Activated T-cell treated with anti-CD3 and anti-CD28 coated beads, Interleukin-2, amount 50 U/mL, for 4 hours (primary cell): ENCODE measurements at regions not wholly inside any gene's neighbourhood (a gene's known extent, or its start where the extent isn't known, plus 50 kb on each side); places are given as distances from the start of the nearest gene placed in this dataset.

Experiments
- ATAC-seq, 2 donors: fragments of 200-7000 bp; cut with Tn5 transposase; one replicate each; pipeline ENCODE4 v1.10.0; 2021
- DNase-seq: peaks from one replicate; pipeline ENCODE4 v3.0.0-alpha.2; 2020
- H3K27me3 Mint-ChIP-seq: one replicate; pipeline ENCODE4 v1.8.0; 2021; ENCODE audit warnings: low read depth, mixed read lengths
- H3K36me3 Mint-ChIP-seq: one replicate; pipeline ENCODE4 v1.8.0; 2022; ENCODE audit warnings: mixed read lengths; ENCODE audit not compliant: insufficient read depth
- H3K4me1 Mint-ChIP-seq: one replicate; pipeline ENCODE4 v1.8.0; 2021; ENCODE audit warnings: low read depth, mixed read lengths
- H3K4me3 Mint-ChIP-seq: one replicate; pipeline ENCODE4 v1.8.0; 2021; ENCODE audit warnings: mild to moderate bottlenecking, moderate library complexity, mixed read lengths
- H3K9me3 Mint-ChIP-seq: one replicate; pipeline ENCODE4 v1.8.0; 2021; ENCODE audit warnings: mixed read lengths

DNA sequence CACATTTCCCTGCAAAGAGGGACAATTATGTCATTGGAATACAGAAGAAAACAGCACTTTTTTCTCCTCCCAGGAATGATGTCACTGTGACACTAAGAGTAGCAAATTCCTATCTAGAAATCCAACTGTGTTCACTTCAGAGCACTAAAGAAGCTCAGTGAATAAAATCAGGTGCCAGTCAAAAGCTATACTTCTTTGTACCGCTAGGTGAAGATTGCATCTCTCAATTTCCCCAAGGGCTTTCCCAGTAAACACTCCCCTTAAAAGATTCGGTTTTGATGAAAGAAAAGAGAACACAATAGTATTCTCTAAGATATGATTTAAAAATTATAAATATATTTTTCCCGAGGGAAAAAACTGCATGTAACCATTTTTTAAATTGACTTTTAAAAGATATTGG lies 104.7 kb upstream of the MID1 start:
- Mint-ChIP-seq H3K27me3 (no peaks in the 10 kb centered on the region), H3K4me1 (no peaks in the 10 kb centered on the region), H3K4me3 (no peak overlapping the region), H3K36me3 (no peaks in the 10 kb centered on the region), H3K9me3 (no peaks in the 10 kb centered on the region)
- DNase-seq (no peak), ATAC-seq (no peak)

DNA sequence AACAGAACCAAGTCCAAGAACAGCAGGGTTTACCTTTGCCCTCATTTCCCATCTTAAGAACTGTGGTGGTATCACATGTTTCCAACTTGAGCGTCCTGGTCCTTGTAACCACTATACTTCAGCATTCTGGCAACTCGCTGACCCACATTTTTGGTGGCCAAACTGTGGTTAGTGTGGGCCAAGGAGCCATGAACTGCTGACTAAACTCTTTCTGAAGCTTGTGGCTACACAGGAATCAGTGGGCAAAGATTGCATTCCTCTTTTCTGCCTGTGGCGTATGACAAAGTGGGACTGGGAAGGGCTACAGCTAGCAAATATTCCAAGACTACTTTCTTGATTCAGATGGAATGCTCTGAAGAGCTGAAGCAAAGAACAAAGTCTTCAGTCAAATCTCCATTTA lies 106.3 kb upstream of the MID1 start:
- DNase-seq (no peak), ATAC-seq (no peak)
- no peaks in the 10 kb centered on the region for H3K4me1 Mint-ChIP-seq
- H3K36me3 Mint-ChIP-seq: no peaks in the 10 kb centered on the region
- no peaks in the 10 kb centered on the region for H3K27me3 Mint-ChIP-seq
- no peak overlapping the region for H3K4me3 Mint-ChIP-seq
- no peaks in the 10 kb centered on the region for H3K9me3 Mint-ChIP-seq

DNA sequence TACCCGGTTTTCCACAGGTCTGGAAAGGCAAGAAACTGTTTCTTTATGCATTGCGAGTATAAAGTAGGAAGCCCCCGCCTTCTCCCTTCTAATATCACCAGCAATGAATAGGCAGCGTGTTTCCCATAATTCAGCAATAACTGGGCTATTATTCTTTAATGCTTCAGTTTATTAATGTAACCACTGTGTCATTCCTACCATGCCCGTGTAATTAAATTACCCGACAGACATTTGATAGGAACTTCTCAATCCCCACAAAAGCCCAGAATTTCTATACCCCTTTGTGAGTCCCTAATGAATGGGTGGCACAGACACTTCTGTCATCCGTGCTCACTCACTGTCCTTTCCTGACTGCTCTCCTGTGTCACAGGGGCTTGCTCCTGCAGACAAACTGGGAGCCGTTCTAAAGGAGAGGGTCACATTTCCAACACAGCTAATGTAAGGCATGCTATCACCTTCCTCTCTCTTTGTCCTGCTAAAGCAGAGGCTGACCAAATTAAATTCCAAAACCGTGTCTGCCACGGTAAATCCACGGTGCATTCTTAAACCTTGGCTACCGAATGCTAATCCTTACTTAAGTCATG lies 108.5 kb upstream of the MID1 start:
- H3K4me1 Mint-ChIP-seq: no peaks in the 10 kb centered on the region
- H3K36me3 Mint-ChIP-seq: no peaks in the 10 kb centered on the region
- H3K9me3 Mint-ChIP-seq: no peaks in the 10 kb centered on the region
- DNase-seq: no peak
- H3K4me3 Mint-ChIP-seq: no peak overlapping the region
- H3K27me3 Mint-ChIP-seq: no peaks in the 10 kb centered on the region
- no peak for ATAC-seq

DNA sequence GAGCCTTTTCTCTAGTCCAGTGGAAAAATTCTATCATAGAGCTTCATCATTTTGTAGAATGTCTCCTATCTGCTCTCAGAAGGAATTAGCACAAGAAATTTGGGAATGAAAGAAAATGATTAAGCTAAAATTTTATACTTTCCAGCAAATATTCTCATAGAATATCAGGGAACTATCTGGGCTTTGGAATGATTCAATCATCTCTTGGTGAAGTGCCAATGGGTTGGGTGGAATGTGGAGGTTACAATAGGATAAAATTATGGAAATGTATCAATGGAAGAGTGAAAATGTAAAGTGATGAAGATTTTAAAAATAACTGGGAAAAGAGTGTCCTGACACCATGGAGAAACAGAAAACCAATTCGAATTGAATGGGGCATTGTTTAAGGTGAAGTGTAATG lies 119.0 kb upstream of the MID1 start:
- Mint-ChIP-seq H3K36me3 (no peaks in the 10 kb centered on the region), H3K4me1 (no peaks in the 10 kb centered on the region), H3K4me3 (no peak overlapping the region), H3K27me3 (no peaks in the 10 kb centered on the region), H3K9me3 (no peaks in the 10 kb centered on the region)
- no peak for ATAC-seq
- no peak for DNase-seq

DNA sequence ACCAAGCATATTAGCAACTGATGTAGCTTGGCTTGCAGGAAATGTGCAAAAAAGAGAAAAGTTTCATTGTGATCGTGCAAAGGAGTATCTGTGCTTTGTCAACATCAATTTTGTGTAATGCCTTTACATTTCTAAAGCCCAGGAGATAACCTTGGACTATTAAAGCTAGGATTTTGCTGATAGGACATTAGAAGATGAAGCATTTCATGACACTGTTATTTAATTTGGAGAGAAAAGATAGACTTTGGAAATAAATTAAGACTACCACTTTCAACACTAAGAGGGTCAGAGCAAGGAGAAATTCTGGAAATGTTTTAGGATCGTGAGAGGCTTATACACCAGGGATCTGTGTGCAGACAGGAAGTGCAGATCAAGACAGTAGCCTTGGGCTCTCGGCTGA lies 120.6 kb upstream of the MID1 start:
- no peaks in the 10 kb centered on the region for H3K4me1 Mint-ChIP-seq
- H3K9me3 Mint-ChIP-seq: no peaks in the 10 kb centered on the region
- no peak for DNase-seq
- no peaks in the 10 kb centered on the region for H3K36me3 Mint-ChIP-seq
- H3K4me3 Mint-ChIP-seq: no peak overlapping the region
- no peak for ATAC-seq
- H3K27me3 Mint-ChIP-seq: no peaks in the 10 kb centered on the region

DNA sequence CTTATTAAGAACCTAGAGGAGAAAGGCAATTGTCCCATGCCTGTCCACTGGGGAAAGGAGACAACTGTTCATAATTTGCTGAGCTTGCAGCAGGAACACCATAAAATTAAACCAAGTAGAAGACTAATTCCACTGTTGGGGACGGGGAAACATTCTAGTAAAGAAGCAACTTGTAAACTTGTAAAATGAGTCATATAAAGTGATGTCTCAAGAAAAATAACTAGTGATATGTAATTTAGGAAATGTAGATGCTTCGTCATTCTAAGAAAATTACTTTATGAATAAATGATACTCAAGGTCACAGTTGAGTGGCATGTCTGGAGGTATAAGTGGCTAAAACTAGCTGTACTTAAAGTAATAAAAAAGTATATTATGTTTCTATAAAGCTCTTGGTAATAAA lies 121.2 kb upstream of the MID1 start:
- H3K9me3 Mint-ChIP-seq: no peaks in the 10 kb centered on the region
- H3K27me3 Mint-ChIP-seq: no peaks in the 10 kb centered on the region
- no peaks in the 10 kb centered on the region for H3K36me3 Mint-ChIP-seq
- DNase-seq: no peak
- no peak for ATAC-seq
- no peaks in the 10 kb centered on the region for H3K4me1 Mint-ChIP-seq
- no peak overlapping the region for H3K4me3 Mint-ChIP-seq

DNA sequence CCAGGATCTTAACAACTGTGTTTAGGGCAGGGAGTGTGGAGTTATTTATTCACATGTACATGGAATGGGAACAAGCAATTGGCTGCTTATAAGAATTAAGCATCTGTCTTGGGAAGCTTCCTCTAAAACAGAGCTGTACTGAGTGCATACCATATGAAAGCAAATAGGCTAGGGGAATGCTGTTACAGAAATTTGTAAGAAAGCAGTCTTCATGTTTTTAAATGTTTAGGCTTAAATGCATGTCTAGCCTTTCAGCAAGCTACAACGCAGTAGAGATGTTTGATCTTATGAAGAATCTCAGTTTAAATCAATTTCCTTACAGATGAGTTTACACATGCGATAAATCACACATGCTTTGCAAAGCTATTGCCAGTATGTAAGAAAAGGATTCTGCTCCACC lies 123.1 kb upstream of the MID1 start:
- Mint-ChIP-seq H3K36me3 (no peaks in the 10 kb centered on the region), H3K4me3 (no peak overlapping the region), H3K9me3 (no peaks in the 10 kb centered on the region), H3K4me1 (no peaks in the 10 kb centered on the region), H3K27me3 (no peaks in the 10 kb centered on the region)
- DNase-seq (no peak), ATAC-seq (no peak)

DNA sequence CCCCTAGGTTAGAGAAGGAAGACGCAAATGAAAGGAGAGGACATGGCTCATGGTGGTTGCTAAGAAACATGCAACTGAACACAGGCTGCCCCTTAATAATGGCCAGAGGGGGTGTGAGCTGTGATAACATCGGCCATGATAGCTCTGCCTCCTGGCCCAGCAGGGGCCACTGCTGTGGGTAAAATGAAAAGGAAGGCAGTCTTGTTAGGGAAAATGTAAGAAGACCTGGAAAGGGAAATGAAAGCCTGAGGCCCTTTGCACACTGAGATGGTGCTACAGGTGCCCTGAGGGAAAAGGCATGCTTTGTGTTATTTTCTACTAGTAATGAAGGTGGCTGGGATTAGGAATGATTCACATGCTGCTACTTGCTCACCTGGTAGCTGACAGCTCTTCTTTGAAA lies 123.6 kb upstream of the MID1 start:
- H3K4me3 Mint-ChIP-seq: no peak overlapping the region
- ATAC-seq (no peak), DNase-seq (no peak)
- H3K27me3 Mint-ChIP-seq: no peaks in the 10 kb centered on the region
- H3K36me3 Mint-ChIP-seq: no peaks in the 10 kb centered on the region
- no peaks in the 10 kb centered on the region for H3K9me3 Mint-ChIP-seq
- no peaks in the 10 kb centered on the region for H3K4me1 Mint-ChIP-seq

DNA sequence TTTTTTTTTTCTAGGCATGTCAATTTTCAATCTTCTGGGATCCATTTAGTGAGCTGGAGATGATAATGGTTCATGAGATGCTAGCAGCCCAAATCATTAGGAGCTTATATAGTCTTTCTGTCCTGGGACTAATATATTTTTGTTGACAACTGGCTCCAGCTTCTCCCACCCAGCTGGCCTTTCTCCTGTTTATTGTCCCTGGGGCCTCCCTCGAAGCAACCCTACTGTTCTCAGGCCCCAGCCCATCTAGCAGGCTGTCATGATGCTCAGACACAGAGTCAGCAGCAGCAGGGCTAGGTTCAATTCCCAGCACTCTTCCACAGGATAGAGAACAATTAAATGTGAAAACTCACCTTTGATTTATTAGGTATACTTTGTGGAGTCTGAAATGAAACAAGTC lies 127.6 kb upstream of the MID1 start:
- no peak for ATAC-seq
- peaks cover 3% of the 10 kb centered on the region for H3K9me3 Mint-ChIP-seq
- no peaks in the 10 kb centered on the region for H3K4me1 Mint-ChIP-seq

DNA sequence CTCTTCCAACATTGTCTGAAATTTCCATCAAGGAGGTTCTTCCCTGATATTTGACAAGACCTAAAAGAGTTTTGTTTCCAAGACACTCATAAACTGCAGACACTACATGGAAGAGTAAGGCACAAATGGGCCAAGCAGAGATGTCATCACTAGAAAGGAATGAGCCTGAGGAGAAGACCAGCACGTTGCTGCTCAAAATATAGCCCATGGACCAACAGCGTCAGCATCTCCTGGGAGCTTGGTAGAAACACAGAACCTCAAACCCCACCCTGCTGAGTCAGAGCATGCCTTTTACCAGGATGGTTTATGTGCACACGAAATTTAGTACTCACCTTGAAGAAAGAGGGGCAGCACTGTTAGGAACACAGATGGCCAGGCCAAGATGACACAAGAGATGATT lies 128.7 kb upstream of the MID1 start:
- Mint-ChIP-seq H3K9me3 (peaks cover 3% of the 10 kb centered on the region), H3K4me1 (no peaks in the 10 kb centered on the region), H3K4me3 (no peak overlapping the region), H3K36me3 (no peaks in the 10 kb centered on the region), H3K27me3 (no peaks in the 10 kb centered on the region)
- DNase-seq: no peak
- no peak for ATAC-seq

More for the DNA sequence above, 127.6 kb upstream of the MID1 start:
- no peak for DNase-seq
- Mint-ChIP-seq H3K36me3 (no peaks in the 10 kb centered on the region), H3K4me3 (no peak overlapping the region), H3K27me3 (no peaks in the 10 kb centered on the region)

DNA sequence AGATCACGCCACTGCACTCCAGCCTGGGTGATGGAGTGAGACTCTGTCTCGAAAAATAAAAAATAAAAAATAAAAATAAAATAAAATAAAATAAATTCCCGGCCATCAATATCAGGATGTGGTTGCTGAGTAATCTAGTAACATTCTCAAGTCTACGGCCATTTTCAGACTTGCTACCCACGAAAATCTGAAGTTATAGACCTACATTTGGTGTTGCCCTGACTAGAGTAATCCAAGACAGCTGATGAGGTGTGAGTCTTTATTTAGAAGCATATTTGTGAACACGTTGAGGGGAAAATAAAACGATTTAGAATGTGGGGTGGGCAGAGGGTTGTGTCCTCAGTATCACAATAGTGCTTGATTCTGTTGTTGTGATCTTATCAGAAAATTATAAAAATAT lies 130.2 kb upstream of the MID1 start:
- Mint-ChIP-seq H3K27me3 (no peaks in the 10 kb centered on the region), H3K36me3 (no peaks in the 10 kb centered on the region), H3K4me1 (no peaks in the 10 kb centered on the region), H3K4me3 (no peak overlapping the region), H3K9me3 (peaks cover 3% of the 10 kb centered on the region)
- ATAC-seq: no peak
- DNase-seq: no peak

DNA sequence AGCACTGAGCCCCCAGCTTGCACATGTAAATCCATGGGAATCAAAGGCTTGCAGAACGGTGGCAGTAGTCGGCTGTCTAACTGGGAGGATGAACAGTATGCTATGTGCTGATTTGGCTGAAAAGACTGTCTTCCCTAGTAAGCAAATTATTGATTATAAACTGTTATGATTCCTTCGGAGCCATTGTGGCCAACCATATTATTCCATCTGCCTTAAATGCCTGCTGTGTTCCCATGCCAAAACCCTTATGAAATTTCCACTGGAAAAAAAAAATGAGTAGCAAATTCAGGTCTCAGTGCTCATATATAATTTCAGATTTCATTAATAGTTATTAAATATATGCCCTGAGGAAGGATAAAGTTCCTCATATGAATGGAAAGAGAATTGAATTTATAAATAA lies 132.7 kb upstream of the MID1 start:
- no peaks in the 10 kb centered on the region for H3K4me1 Mint-ChIP-seq
- ATAC-seq: no peak
- no peaks in the 10 kb centered on the region for H3K27me3 Mint-ChIP-seq
- no peaks in the 10 kb centered on the region for H3K36me3 Mint-ChIP-seq
- H3K9me3 Mint-ChIP-seq: peaks cover 3% of the 10 kb centered on the region
- DNase-seq: no peak
- H3K4me3 Mint-ChIP-seq: no peak overlapping the region

DNA sequence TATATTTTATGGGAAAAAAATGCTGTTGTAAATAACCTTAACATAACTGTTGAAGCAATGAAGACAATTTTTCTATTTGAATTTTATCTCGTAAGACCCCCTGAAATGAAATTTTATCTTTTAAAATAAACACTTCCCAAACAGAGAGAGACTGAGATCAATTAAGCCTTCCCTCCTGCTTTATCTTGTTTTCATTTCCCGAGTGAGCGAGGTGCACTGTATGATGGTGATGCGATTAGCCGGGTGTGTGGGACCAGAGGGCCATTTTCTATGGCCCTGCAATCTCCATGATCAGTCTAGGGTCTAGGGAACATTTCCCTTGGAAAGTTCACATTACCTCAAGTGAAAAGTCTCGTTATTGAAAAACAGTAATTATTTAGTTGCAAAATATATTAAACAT lies 134.1 kb upstream of the MID1 start:
- H3K4me3 Mint-ChIP-seq: no peak overlapping the region
- no peak for ATAC-seq
- no peaks in the 10 kb centered on the region for H3K4me1 Mint-ChIP-seq
- H3K36me3 Mint-ChIP-seq: no peaks in the 10 kb centered on the region
- no peaks in the 10 kb centered on the region for H3K27me3 Mint-ChIP-seq
- DNase-seq: no peak
- H3K9me3 Mint-ChIP-seq: peaks cover 3% of the 10 kb centered on the region

DNA sequence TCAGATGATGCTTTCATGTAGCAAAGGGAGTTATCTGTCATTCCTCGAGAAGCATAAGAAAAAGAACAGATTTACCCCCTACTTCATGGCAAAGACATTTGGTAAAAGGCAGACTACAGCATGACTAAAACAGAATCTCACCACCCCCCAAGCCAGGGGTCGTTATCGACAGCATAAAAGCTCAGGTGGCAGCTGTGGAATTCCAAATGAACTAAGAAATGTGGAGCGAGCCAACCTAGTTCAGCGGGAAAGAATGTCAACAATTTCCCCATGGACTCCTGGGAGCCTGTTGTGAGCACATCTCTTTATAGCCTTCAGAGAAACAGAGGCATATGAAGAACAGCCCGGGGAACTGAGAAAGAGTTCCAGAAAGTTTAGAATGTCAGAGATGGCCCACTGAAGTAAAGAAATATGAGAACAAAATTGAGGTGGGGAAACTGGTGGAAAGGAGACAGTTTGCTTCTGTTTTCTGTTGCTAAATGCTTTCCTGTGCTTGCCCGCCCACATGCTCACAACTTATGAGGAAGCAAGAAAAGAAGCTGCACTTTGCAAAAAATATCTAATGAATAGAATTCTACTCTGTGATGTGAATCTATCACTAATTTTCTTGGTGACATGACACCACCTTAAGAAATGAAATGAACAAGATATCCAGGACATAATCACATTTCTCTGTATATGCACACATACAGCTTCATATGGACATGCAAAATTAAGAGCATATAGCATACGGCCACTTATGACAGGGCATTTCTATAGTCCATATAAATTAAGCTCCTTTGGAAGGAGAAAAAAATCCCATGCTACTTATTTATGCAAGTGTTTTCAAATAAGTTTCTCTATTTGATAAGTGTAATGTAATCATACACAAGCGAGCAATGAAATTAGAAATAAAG lies 135.3 kb upstream of the MID1 start:
- no peaks in the 10 kb centered on the region for H3K27me3 Mint-ChIP-seq
- H3K4me1 Mint-ChIP-seq: no peaks in the 10 kb centered on the region
- no peak for DNase-seq
- H3K4me3 Mint-ChIP-seq: no peak overlapping the region
- ATAC-seq: no peak
- H3K36me3 Mint-ChIP-seq: no peaks in the 10 kb centered on the region
- peaks cover 3% of the 10 kb centered on the region for H3K9me3 Mint-ChIP-seq

DNA sequence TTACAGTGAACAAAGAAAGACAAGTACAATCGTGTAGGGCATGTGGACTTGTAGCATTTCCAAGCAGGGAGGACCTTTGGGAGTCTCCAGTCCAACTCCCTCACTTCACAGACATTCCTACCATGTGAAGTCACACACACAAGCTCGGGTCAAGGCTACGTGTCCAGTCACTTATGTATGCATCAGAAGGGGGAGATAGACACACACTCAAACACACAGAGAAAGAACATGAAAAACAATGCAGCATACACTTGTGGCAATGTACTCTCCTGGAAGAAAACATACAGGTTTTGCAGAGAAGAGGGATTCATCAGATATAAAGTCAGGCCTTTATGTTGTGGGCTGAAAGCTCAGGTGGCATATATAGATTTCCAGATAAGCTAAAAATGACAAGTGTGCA lies 136.1 kb upstream of the MID1 start:
- no peak overlapping the region for H3K4me3 Mint-ChIP-seq
- H3K9me3 Mint-ChIP-seq: peaks cover 3% of the 10 kb centered on the region
- DNase-seq (no peak), ATAC-seq (no peak)
- H3K4me1 Mint-ChIP-seq: no peaks in the 10 kb centered on the region
- H3K36me3 Mint-ChIP-seq: no peaks in the 10 kb centered on the region
- H3K27me3 Mint-ChIP-seq: no peaks in the 10 kb centered on the region
